ENCODE measurements at regions not wholly inside any gene's neighbourhood (a gene's known extent, or its start where the extent isn't known, plus 50 kb on each side); places are given as distances from the start of the nearest gene placed in this dataset.

- TF ChIP-seq CTCF (conservative IDR thresholded peaks at IDR 0.05; ENCODE audit: low read depth, low read length) (no peak), EZH2 (IDR thresholded peaks at IDR 0.05; ENCODE audit: low read length, unreplicated experiment) (no peak)
Measured at GRCh38 chr16:13629704-13630103, 290.2 kb upstream of the ERCC4 start.

Measured in PC-3 (cell line).